ENCODE measurements at regions not wholly inside any gene's neighbourhood (a gene's known extent, or its start where the extent isn't known, plus 50 kb on each side); places are given as distances from the start of the nearest gene placed in this dataset.

DNA sequence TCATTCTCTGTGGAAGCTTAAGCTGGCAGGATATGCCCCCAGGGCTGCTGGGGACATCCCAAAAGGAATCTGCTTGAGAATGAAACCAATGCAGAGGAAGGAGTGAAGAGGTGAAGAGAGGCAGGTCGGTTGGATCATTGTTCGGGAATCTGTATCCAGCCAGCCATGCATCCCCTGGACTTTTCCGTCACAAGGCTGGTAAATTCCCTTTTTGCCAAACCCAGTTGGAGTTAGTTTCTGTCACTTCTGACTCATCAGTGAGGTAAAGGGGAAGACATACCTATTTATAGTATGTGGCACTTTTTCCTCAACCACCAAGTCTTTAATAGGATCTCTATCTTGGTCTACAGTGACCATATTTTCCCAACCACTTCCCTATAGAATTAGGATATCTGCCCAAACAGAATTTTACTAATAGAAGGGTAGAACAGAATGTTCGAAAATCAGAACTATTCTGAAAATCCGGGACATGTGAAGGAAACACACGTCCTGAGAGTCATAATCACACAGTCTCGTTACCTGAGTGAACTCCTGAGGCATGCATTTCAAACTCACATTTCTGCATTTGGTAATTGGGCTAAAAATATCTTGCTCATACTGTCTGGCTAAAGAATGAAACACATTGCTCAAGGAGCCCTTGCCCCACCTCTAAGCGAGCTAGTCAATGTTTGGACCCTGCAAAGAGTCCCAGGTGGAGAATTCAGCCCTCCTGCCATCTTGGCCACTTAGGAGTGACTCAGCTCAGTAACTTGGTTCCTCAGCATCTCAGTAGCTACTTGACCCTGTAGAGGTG, 289.7 kb upstream of the ADAMTS9 start:
- H3K36me3 ChIP-seq (ENCODE audit: control insufficient read depth in 5 of 5, insufficient read depth in 5 of 5, low read length in 5 of 5), result no peaks in the 10 kb centered on the region
- no peaks in the 10 kb centered on the region for H3K9me3 ChIP-seq (ENCODE audit: control insufficient read depth in 5 of 5, low read length in 5 of 5)
- H3K27me3 ChIP-seq (ENCODE audit: control insufficient read depth in 5 of 5, insufficient read depth in 4 of 5, low read length in 5 of 5), result no peaks in the 10 kb centered on the region
- H3K9ac ChIP-seq (ENCODE audit: low read length in 5 of 5), result no peak overlapping the region
- no peak overlapping the region for H3K27ac ChIP-seq (ENCODE audit: low read depth, low read length)
- H3K4me1 ChIP-seq (ENCODE audit: control insufficient read depth in 5 of 5, insufficient read depth in 5 of 5, low read length in 5 of 5), result peaks cover 0 to 2% (median 0%) of the 10 kb centered on the region in 5 donors
- H3K4me3 ChIP-seq (ENCODE audit: low read depth in 1 of 5, low read length in 5 of 5), result no peak overlapping the region

DNA sequence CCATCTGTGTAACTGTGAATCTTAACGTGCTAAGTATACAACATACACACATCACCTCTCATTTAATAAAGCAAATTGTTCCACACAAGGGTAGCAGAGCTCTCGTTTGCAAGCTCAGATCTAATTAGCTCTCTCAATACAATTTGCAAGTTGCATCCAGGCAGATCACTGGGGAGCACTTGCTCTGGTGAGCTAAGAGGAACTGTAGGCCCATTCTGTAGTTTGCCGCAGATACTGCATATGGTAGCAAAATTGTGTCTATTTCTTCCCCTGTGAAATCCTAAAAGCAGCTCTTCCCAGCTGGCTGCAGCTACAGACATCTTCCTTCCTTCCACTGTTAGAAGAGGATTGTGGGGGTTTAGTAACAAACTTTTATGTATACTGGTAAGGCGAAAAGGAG, 288.7 kb upstream of the ADAMTS9 start:
- no peak overlapping the region for H3K4me3 ChIP-seq (ENCODE audit: low read depth in 1 of 5, low read length in 5 of 5)
- H3K9me3 ChIP-seq (ENCODE audit: control insufficient read depth in 5 of 5, low read length in 5 of 5), result no peaks in the 10 kb centered on the region
- H3K27me3 ChIP-seq (ENCODE audit: control insufficient read depth in 5 of 5, insufficient read depth in 4 of 5, low read length in 5 of 5), result no peaks in the 10 kb centered on the region
- H3K4me1 ChIP-seq (ENCODE audit: control insufficient read depth in 5 of 5, insufficient read depth in 5 of 5, low read length in 5 of 5), result peaks cover 0 to 4% (median 0%) of the 10 kb centered on the region in 5 donors
- no peak overlapping the region for H3K9ac ChIP-seq (ENCODE audit: low read length in 5 of 5)
- H3K36me3 ChIP-seq (ENCODE audit: control insufficient read depth in 5 of 5, insufficient read depth in 5 of 5, low read length in 5 of 5), result no peaks in the 10 kb centered on the region
- H3K27ac ChIP-seq (ENCODE audit: low read depth, low read length), result no peak overlapping the region

DNA sequence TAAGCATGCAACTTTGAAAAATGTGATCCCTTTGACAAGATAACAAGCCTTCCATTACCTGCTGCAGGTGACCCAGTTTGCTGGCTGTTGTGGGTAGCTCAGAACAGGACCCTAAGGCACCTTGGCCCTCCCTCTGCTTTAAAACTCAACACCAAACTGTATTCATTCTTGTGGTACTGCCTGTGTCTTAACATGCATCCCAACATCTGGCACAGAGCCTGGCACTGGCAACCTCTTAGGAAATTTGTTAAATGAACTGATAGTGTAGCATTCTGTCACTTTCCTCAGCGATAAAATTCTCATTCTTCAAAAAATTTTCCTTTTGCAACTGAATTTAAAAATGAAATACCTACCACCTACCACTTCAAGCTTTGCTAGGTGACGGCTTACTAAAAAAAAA, 287.3 kb upstream of the ADAMTS9 start:
- no peak overlapping the region for H3K4me3 ChIP-seq (ENCODE audit: low read depth in 1 of 5, low read length in 5 of 5)
- no peaks in the 10 kb centered on the region for H3K27me3 ChIP-seq (ENCODE audit: control insufficient read depth in 5 of 5, insufficient read depth in 4 of 5, low read length in 5 of 5)
- H3K9me3 ChIP-seq (ENCODE audit: control insufficient read depth in 5 of 5, low read length in 5 of 5), result no peaks in the 10 kb centered on the region
- H3K9ac ChIP-seq (ENCODE audit: low read length in 5 of 5), result no peak overlapping the region
- no peaks in the 10 kb centered on the region for H3K36me3 ChIP-seq (ENCODE audit: control insufficient read depth in 5 of 5, insufficient read depth in 5 of 5, low read length in 5 of 5)
- H3K4me1 ChIP-seq (ENCODE audit: control insufficient read depth in 5 of 5, insufficient read depth in 5 of 5, low read length in 5 of 5), result peaks cover 0 to 4% (median 0%) of the 10 kb centered on the region in 5 donors
- H3K27ac ChIP-seq (ENCODE audit: low read depth, low read length), result no peak overlapping the region

GRCh38 chr3:64974401-64974800, 286.6 kb upstream of the ADAMTS9 start:
- Histone ChIP-seq H3K36me3 (ENCODE audit: control insufficient read depth in 5 of 5, insufficient read depth in 5 of 5, low read length in 5 of 5) (no peaks in the 10 kb centered on the region), H3K4me3 (ENCODE audit: low read depth in 1 of 5, low read length in 5 of 5) (no peak overlapping the region), H3K9me3 (ENCODE audit: control insufficient read depth in 5 of 5, low read length in 5 of 5) (no peaks in the 10 kb centered on the region), H3K27ac (ENCODE audit: low read depth, low read length) (no peak overlapping the region), H3K4me1 (ENCODE audit: control insufficient read depth in 5 of 5, insufficient read depth in 5 of 5, low read length in 5 of 5) (peaks cover 0 to 4% (median 0%) of the 10 kb centered on the region in 5 donors), H3K27me3 (ENCODE audit: control insufficient read depth in 5 of 5, insufficient read depth in 4 of 5, low read length in 5 of 5) (no peaks in the 10 kb centered on the region), H3K9ac (ENCODE audit: low read length in 5 of 5) (no peak overlapping the region)

- Histone ChIP-seq H3K36me3 (ENCODE audit: control insufficient read depth in 5 of 5, insufficient read depth in 5 of 5, low read length in 5 of 5) (no peaks in the 10 kb centered on the region), H3K4me3 (ENCODE audit: low read depth in 1 of 5, low read length in 5 of 5) (no peak overlapping the region), H3K9me3 (ENCODE audit: control insufficient read depth in 5 of 5, low read length in 5 of 5) (no peaks in the 10 kb centered on the region), H3K9ac (ENCODE audit: low read length in 5 of 5) (no peak overlapping the region), H3K4me1 (ENCODE audit: control insufficient read depth in 5 of 5, insufficient read depth in 5 of 5, low read length in 5 of 5) (peaks cover 0 to 4% (median 0%) of the 10 kb centered on the region in 5 donors), H3K27ac (ENCODE audit: low read depth, low read length) (no peak overlapping the region), H3K27me3 (ENCODE audit: control insufficient read depth in 5 of 5, insufficient read depth in 4 of 5, low read length in 5 of 5) (no peaks in the 10 kb centered on the region)
Observed at GRCh38 chr3:64972793-64973192, 285.0 kb upstream of the ADAMTS9 start.

DNA sequence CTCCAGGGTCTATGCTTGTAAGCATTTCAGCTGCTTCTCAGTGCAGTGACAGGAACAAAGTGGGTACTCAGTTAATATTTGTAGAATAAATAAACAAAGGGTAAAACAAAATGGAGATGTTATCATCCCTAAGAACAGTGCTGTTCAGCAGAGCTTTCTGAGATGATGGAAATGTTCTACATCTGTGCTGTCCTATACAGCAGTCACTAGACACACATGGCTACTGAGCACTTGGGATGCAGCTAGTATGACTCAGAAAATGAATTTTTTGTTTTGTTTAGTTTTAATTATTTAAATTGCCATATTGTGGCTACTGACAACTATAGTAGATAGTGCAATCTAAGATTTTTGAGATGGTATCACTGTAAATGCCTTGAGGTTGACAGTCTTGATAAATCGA, 283.8 kb upstream of the ADAMTS9 start:
- H3K27me3 ChIP-seq (ENCODE audit: control insufficient read depth in 5 of 5, insufficient read depth in 4 of 5, low read length in 5 of 5), result no peaks in the 10 kb centered on the region
- peaks cover 0 to 4% (median 0%) of the 10 kb centered on the region in 5 donors for H3K4me1 ChIP-seq (ENCODE audit: control insufficient read depth in 5 of 5, insufficient read depth in 5 of 5, low read length in 5 of 5)
- no peak overlapping the region for H3K4me3 ChIP-seq (ENCODE audit: low read depth in 1 of 5, low read length in 5 of 5)
- no peak overlapping the region for H3K9ac ChIP-seq (ENCODE audit: low read length in 5 of 5)
- H3K36me3 ChIP-seq (ENCODE audit: control insufficient read depth in 5 of 5, insufficient read depth in 5 of 5, low read length in 5 of 5), result no peaks in the 10 kb centered on the region
- no peaks in the 10 kb centered on the region for H3K9me3 ChIP-seq (ENCODE audit: control insufficient read depth in 5 of 5, low read length in 5 of 5)
- H3K27ac ChIP-seq (ENCODE audit: low read depth, low read length), result no peak overlapping the region

DNA sequence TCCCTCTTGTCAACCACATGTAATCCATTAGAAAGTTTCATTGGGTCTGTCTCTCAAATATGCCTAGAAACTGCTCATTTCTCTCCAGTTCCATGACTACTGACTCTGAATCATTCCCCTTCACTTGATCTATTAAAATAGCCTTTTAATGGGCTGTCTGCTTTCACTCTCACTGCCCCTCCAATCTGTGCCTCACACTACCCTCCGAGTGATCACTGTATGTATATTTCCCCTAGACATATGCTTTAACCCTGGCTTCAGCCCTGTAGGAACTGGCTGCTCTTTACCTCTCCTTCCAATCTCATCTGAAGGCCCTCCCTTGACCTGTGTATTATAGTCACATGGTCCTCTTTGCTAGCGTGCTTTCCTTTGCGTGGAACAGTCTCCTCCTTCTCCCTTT, 282.8 kb upstream of the ADAMTS9 start:
- Histone ChIP-seq H3K36me3 (ENCODE audit: control insufficient read depth in 5 of 5, insufficient read depth in 5 of 5, low read length in 5 of 5) (no peaks in the 10 kb centered on the region), H3K27me3 (ENCODE audit: control insufficient read depth in 5 of 5, insufficient read depth in 4 of 5, low read length in 5 of 5) (no peaks in the 10 kb centered on the region), H3K27ac (ENCODE audit: low read depth, low read length) (no peak overlapping the region), H3K4me3 (ENCODE audit: low read depth in 1 of 5, low read length in 5 of 5) (no peak overlapping the region), H3K4me1 (ENCODE audit: control insufficient read depth in 5 of 5, insufficient read depth in 5 of 5, low read length in 5 of 5) (peaks cover 0 to 4% (median 0%) of the 10 kb centered on the region in 5 donors), H3K9ac (ENCODE audit: low read length in 5 of 5) (no peak overlapping the region), H3K9me3 (ENCODE audit: control insufficient read depth in 5 of 5, low read length in 5 of 5) (no peaks in the 10 kb centered on the region)

DNA sequence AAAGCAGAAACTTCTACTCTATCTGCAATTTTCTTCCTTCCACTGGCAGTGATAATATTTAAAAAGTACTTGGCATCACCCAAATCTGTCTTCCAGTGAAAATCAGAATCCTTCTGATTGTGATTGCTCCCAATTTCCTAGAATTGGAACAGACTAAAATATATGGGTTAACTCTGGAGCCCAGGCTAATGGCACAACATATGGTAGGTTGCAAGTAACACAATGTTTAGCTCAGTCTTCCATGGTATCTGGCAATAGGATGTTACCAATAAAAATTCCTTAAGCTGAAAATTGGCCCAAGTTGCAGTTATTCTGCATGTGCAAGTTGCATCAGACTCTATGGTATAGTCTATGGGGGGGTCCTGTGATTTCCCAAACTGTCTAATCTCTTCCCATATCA, 273.5 kb upstream of the ADAMTS9 start:
- Histone ChIP-seq H3K27me3 (ENCODE audit: control insufficient read depth in 5 of 5, insufficient read depth in 4 of 5, low read length in 5 of 5) (no peaks in the 10 kb centered on the region), H3K4me3 (ENCODE audit: low read depth in 1 of 5, low read length in 5 of 5) (no peak overlapping the region), H3K27ac (ENCODE audit: low read depth, low read length) (no peak overlapping the region), H3K4me1 (ENCODE audit: control insufficient read depth in 5 of 5, insufficient read depth in 5 of 5, low read length in 5 of 5) (peaks cover 0 to 23% (median 20%) of the 10 kb centered on the region in 5 donors), H3K9ac (ENCODE audit: low read length in 5 of 5) (no peak overlapping the region), H3K9me3 (ENCODE audit: control insufficient read depth in 5 of 5, low read length in 5 of 5) (no peaks in the 10 kb centered on the region), H3K36me3 (ENCODE audit: control insufficient read depth in 5 of 5, insufficient read depth in 5 of 5, low read length in 5 of 5) (no peaks in the 10 kb centered on the region)

- no peak overlapping the region for H3K4me3 ChIP-seq (ENCODE audit: low read depth in 1 of 5, low read length in 5 of 5)
- peaks cover 0 to 23% (median 21%) of the 10 kb centered on the region in 5 donors for H3K4me1 ChIP-seq (ENCODE audit: control insufficient read depth in 5 of 5, insufficient read depth in 5 of 5, low read length in 5 of 5)
- H3K27me3 ChIP-seq (ENCODE audit: control insufficient read depth in 5 of 5, insufficient read depth in 4 of 5, low read length in 5 of 5), result no peaks in the 10 kb centered on the region
- no peak overlapping the region for H3K9ac ChIP-seq (ENCODE audit: low read length in 5 of 5)
- H3K27ac ChIP-seq (ENCODE audit: low read depth, low read length), result peak overlapping the region; percentile 7
- no peaks in the 10 kb centered on the region for H3K9me3 ChIP-seq (ENCODE audit: control insufficient read depth in 5 of 5, low read length in 5 of 5)
- H3K36me3 ChIP-seq (ENCODE audit: control insufficient read depth in 5 of 5, insufficient read depth in 5 of 5, low read length in 5 of 5), result no peaks in the 10 kb centered on the region
Observed at GRCh38 chr3:64958199-64958843, 270.5 kb upstream of the ADAMTS9 start.

DNA sequence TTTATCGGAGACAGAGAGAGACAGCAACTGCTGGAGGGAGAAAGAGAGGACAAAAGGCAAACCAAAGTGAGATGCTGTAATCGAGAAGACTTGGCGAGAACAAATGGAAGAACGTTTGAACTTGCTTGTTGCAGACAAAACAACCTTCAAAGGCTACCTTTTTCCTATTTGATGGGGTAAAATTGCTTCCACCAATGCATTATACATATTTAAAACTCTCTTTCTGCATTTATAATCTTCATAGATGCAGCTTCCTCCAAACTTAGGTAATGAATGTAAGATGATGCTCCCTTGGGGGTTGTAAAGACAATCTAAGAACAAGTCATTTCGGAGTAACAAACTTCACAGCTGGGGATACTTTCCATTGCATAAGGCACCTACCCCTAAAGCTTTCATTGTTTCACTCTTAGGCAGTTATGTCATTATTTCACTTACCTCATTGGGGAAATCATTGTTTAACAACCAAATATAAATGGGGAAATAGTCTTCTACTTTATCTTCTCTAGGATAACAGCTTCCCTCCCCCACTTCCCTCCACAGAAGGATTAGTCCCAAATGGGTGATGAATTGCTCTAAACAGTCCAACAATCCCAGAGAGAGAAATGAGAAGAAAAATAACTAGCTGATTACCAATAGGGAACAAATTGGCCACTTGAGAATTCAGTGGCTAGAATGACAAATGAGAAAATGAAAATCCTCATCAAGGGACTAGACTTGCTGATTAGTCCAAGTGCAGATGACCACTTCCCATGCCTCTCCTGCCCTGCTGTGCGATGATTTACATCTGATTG, 269.8 kb upstream of the ADAMTS9 start:
- no peak overlapping the region for H3K9ac ChIP-seq (ENCODE audit: low read length in 5 of 5)
- H3K4me3 ChIP-seq (ENCODE audit: low read depth in 1 of 5, low read length in 5 of 5), result peak overlapping the region in 3 of 5 donors; percentile 5 to 23 (median 7)
- no peaks in the 10 kb centered on the region for H3K9me3 ChIP-seq (ENCODE audit: control insufficient read depth in 5 of 5, low read length in 5 of 5)
- peaks cover 0 to 23% (median 21%) of the 10 kb centered on the region in 5 donors for H3K4me1 ChIP-seq (ENCODE audit: control insufficient read depth in 5 of 5, insufficient read depth in 5 of 5, low read length in 5 of 5)
- no peaks in the 10 kb centered on the region for H3K36me3 ChIP-seq (ENCODE audit: control insufficient read depth in 5 of 5, insufficient read depth in 5 of 5, low read length in 5 of 5)
- no peaks in the 10 kb centered on the region for H3K27me3 ChIP-seq (ENCODE audit: control insufficient read depth in 5 of 5, insufficient read depth in 4 of 5, low read length in 5 of 5)
- H3K27ac ChIP-seq (ENCODE audit: low read depth, low read length), result peak overlapping the region; percentile 7

Measured in subcutaneous abdominal adipose tissue (tissue), 5 donors.